CD8-positive, alpha-beta memory T cell (primary cell): ENCODE measurements at regions not wholly inside any gene's neighbourhood (a gene's known extent, or its start where the extent isn't known, plus 50 kb on each side); places are given as distances from the start of the nearest gene placed in this dataset.

Experiments used
- CTCF ChIA-PET: fragments of 350-600 bp; sonication (Branson Sonifier 250); formaldehyde crosslinking; loops from one replicate; lab custom pipeline; 2021; ENCODE audit warnings: antibody characterized with exemption; lab: Charles Lee
- POLR2A ChIA-PET: fragments of 350-600 bp; sonication (Branson Sonifier 250); formaldehyde crosslinking; loops from one replicate; lab custom pipeline; 2021; ENCODE audit warnings: antibody characterized with exemption; lab: Charles Lee
- DNase-seq, 5 donors: peaks; one replicate each; pipeline versions ENCODE4 v3.0.0 to v3.0.0-alpha.2; 2020 to 2022; ENCODE audit warnings: mixed read lengths in 1 of 5
- H3K27ac ChIP-seq: one replicate; pipeline ENCODE4 v1.7.0; 2013; ENCODE audit warnings: low read depth, mild to moderate bottlenecking, low read length, moderate library complexity
- H3K27me3 ChIP-seq: 2 replicates; pipeline ENCODE4 v1.7.0; 2013; ENCODE audit warnings: low read length, mild to moderate bottlenecking; ENCODE audit not compliant: insufficient read depth, poor library complexity, severe bottlenecking
- H3K36me3 ChIP-seq: 2 replicates; pipeline ENCODE4 v1.7.0; 2013; ENCODE audit warnings: mild to moderate bottlenecking, low read length, moderate library complexity; ENCODE audit not compliant: insufficient read depth
- H3K4me1 ChIP-seq: 2 replicates; pipeline ENCODE4 v1.7.0; 2013; ENCODE audit warnings: mild to moderate bottlenecking, low read length, moderate library complexity; ENCODE audit not compliant: insufficient read depth
- H3K4me3 ChIP-seq: 2 replicates; pipeline ENCODE4 v1.7.0; 2013; ENCODE audit warnings: mild to moderate bottlenecking, low read length
- H3K9me3 ChIP-seq: 2 replicates; pipeline ENCODE4 v1.7.0; 2013; ENCODE audit warnings: mild to moderate bottlenecking, low read length
- H3K27ac Mint-ChIP-seq, 8 donors: one replicate each; pipeline ENCODE4 v1.8.0; 2020 to 2021; ENCODE audit warnings: mixed read lengths in 8 of 8, mild to moderate bottlenecking in 6 of 8, inconsistent platforms in 3 of 8, moderate library complexity in 3 of 8
- H3K27me3 Mint-ChIP-seq, 2 donors: one replicate each; pipeline ENCODE4 v1.8.0; 2020 to 2021; ENCODE audit warnings: mixed read lengths in 2 of 2, mild to moderate bottlenecking in 1 of 2, moderate library complexity in 1 of 2
- H3K36me3 Mint-ChIP-seq, 3 donors: one replicate each; pipeline ENCODE4 v1.8.0; 2020 to 2021; ENCODE audit warnings: mixed read lengths in 3 of 3, inconsistent platforms in 1 of 3, mild to moderate bottlenecking in 1 of 3
- H3K4me1 Mint-ChIP-seq, 3 donors: one replicate each; pipeline ENCODE4 v1.8.0; 2020 to 2021; ENCODE audit warnings: mixed read lengths in 3 of 3, inconsistent platforms in 1 of 3, mild to moderate bottlenecking in 1 of 3
- H3K4me3 Mint-ChIP-seq, 7 donors: one replicate each; pipeline ENCODE4 v1.8.0; 2020 to 2021; ENCODE audit warnings: mixed read lengths in 7 of 7, mild to moderate bottlenecking in 6 of 7, moderate library complexity in 4 of 7, inconsistent platforms in 2 of 7
- H3K9me3 Mint-ChIP-seq, 5 donors: one replicate each; pipeline ENCODE4 v1.8.0; 2020 to 2022; ENCODE audit warnings: mixed read lengths in 5 of 5, mild to moderate bottlenecking in 3 of 5, moderate library complexity in 2 of 5, inconsistent platforms in 1 of 5

- CTCF ChIA-PET: no interaction called here
- no peak overlapping the region for H3K4me3 Mint-ChIP-seq
- no peaks in the 10 kb centered on the region for H3K27me3 ChIP-seq
Measured at GRCh38 chr2:41959760-41960159, 88.1 kb upstream of the PKDCC start.

GRCh38 chr2:41962922-41963622 lies 84.7 kb upstream of the PKDCC start:
- POLR2A ChIA-PET: no interaction called here
- no peak for DNase-seq
- no peaks in the 10 kb centered on the region for H3K27me3 ChIP-seq
- Mint-ChIP-seq H3K27ac (no peak overlapping the region), H3K27me3 (peaks cover 5 to 6% of the 10 kb centered on the region in 2 donors), H3K4me1 (peaks cover 5 to 6% (median 5%) of the 10 kb centered on the region in 3 donors), H3K9me3 (no peaks in the 10 kb centered on the region), H3K36me3 (no peaks in the 10 kb centered on the region), H3K4me3 (no peak overlapping the region)
- no peaks in the 10 kb centered on the region for H3K36me3 ChIP-seq
- CTCF ChIA-PET: no interaction called here
- no peak overlapping the region for H3K4me3 ChIP-seq
- H3K27ac ChIP-seq: no peak overlapping the region
- no peaks in the 10 kb centered on the region for H3K4me1 ChIP-seq
- H3K9me3 ChIP-seq: no peaks in the 10 kb centered on the region

More at GRCh38 chr2:41959760-41960159, 88.1 kb upstream of the PKDCC start:
- peaks cover 3 to 7% of the 10 kb centered on the region in 2 donors for H3K27me3 Mint-ChIP-seq
- POLR2A ChIA-PET: no interaction called here
- Histone ChIP-seq H3K36me3 (no peaks in the 10 kb centered on the region), H3K9me3 (no peaks in the 10 kb centered on the region), H3K4me3 (no peak overlapping the region), H3K27ac (no peak overlapping the region), H3K4me1 (no peaks in the 10 kb centered on the region)
- no peak overlapping the region for H3K27ac Mint-ChIP-seq
- H3K4me1 Mint-ChIP-seq: no peaks in the 10 kb centered on the region
- no peaks in the 10 kb centered on the region for H3K9me3 Mint-ChIP-seq
- no peaks in the 10 kb centered on the region for H3K36me3 Mint-ChIP-seq
- no peak for DNase-seq

- H3K36me3 ChIP-seq: no peaks in the 10 kb centered on the region
- no peaks in the 10 kb centered on the region for H3K27me3 ChIP-seq
Measured at GRCh38 chr2:41963661-41964525, 83.9 kb upstream of the PKDCC start.

GRCh38 chr2:41965173-41965908 lies 82.5 kb upstream of the PKDCC start:
- Mint-ChIP-seq H3K27me3 (peaks cover 5 to 10% of the 10 kb centered on the region in 2 donors), H3K9me3 (no peaks in the 10 kb centered on the region), H3K4me3 (no peak overlapping the region), H3K27ac (peak overlapping the region in 3 of 8 donors; percentile 12 to 51 (median 51)), H3K4me1 (peaks cover 5 to 6% (median 5%) of the 10 kb centered on the region in 3 donors), H3K36me3 (no peaks in the 10 kb centered on the region)
- DNase-seq: no peak
- H3K4me3 ChIP-seq: no peak overlapping the region
- CTCF ChIA-PET: no interaction called here
- no peaks in the 10 kb centered on the region for H3K4me1 ChIP-seq
- no peaks in the 10 kb centered on the region for H3K9me3 ChIP-seq
- no peaks in the 10 kb centered on the region for H3K36me3 ChIP-seq
- POLR2A ChIA-PET: no interaction called here
- no peaks in the 10 kb centered on the region for H3K27me3 ChIP-seq
- H3K27ac ChIP-seq: no peak overlapping the region

More at GRCh38 chr2:41963661-41964525, 83.9 kb upstream of the PKDCC start:
- H3K9me3 Mint-ChIP-seq: no peaks in the 10 kb centered on the region
- H3K4me1 ChIP-seq: no peaks in the 10 kb centered on the region
- H3K4me1 Mint-ChIP-seq: peaks cover 5 to 6% (median 5%) of the 10 kb centered on the region in 3 donors
- CTCF ChIA-PET: no interaction called here
- H3K4me3 Mint-ChIP-seq: no peak overlapping the region
- no peak overlapping the region for H3K27ac ChIP-seq
- DNase-seq: no peak
- H3K36me3 Mint-ChIP-seq: no peaks in the 10 kb centered on the region
- peaks cover 5 to 8% of the 10 kb centered on the region in 2 donors for H3K27me3 Mint-ChIP-seq
- H3K4me3 ChIP-seq: no peak overlapping the region
- no peak overlapping the region for H3K27ac Mint-ChIP-seq
- no peaks in the 10 kb centered on the region for H3K9me3 ChIP-seq
- POLR2A ChIA-PET: no interaction called here

GRCh38 chr2:41965909-41966295 lies 81.9 kb upstream of the PKDCC start:
- H3K4me1 Mint-ChIP-seq: peaks cover 5 to 6% (median 5%) of the 10 kb centered on the region in 3 donors
- DNase-seq: no peak
- Histone ChIP-seq H3K27ac (no peak overlapping the region), H3K36me3 (no peaks in the 10 kb centered on the region), H3K9me3 (no peaks in the 10 kb centered on the region), H3K27me3 (no peaks in the 10 kb centered on the region), H3K4me3 (no peak overlapping the region), H3K4me1 (no peaks in the 10 kb centered on the region)
- H3K4me3 Mint-ChIP-seq: no peak overlapping the region
- ChIA-PET POLR2A (no interaction called here), CTCF (no interaction called here)
- peaks cover 5 to 13% of the 10 kb centered on the region in 2 donors for H3K27me3 Mint-ChIP-seq
- no peaks in the 10 kb centered on the region for H3K36me3 Mint-ChIP-seq
- H3K27ac Mint-ChIP-seq: peak overlapping the region in 1 of 8 donors; percentile 51
- no peaks in the 10 kb centered on the region for H3K9me3 Mint-ChIP-seq

- ChIA-PET POLR2A (no interaction called here), CTCF (no interaction called here)
Measured at GRCh38 chr2:41966431-41966893, 81.4 kb upstream of the PKDCC start.

GRCh38 chr2:41966920-41967319 lies 80.9 kb upstream of the PKDCC start:
- H3K9me3 ChIP-seq: no peaks in the 10 kb centered on the region
- no peak overlapping the region for H3K4me3 ChIP-seq
- CTCF ChIA-PET: no interaction called here
- POLR2A ChIA-PET: no interaction called here
- no peaks in the 10 kb centered on the region for H3K27me3 ChIP-seq
- peak overlapping the region in 1 of 8 donors; percentile 80 for H3K27ac Mint-ChIP-seq
- peaks cover 5 to 16% of the 10 kb centered on the region in 2 donors for H3K27me3 Mint-ChIP-seq
- H3K36me3 Mint-ChIP-seq: no peaks in the 10 kb centered on the region
- no peaks in the 10 kb centered on the region for H3K36me3 ChIP-seq
- H3K9me3 Mint-ChIP-seq: no peaks in the 10 kb centered on the region
- no peak overlapping the region for H3K27ac ChIP-seq
- no peaks in the 10 kb centered on the region for H3K4me1 ChIP-seq
- DNase-seq: no peak
- H3K4me3 Mint-ChIP-seq: no peak overlapping the region
- H3K4me1 Mint-ChIP-seq: peaks cover 5 to 6% (median 5%) of the 10 kb centered on the region in 3 donors

More at GRCh38 chr2:41966431-41966893, 81.4 kb upstream of the PKDCC start:
- no peaks in the 10 kb centered on the region for H3K9me3 ChIP-seq
- DNase-seq: no peak
- Mint-ChIP-seq H3K4me3 (no peak overlapping the region), H3K9me3 (no peaks in the 10 kb centered on the region), H3K27me3 (peaks cover 5 to 16% of the 10 kb centered on the region in 2 donors), H3K27ac (no peak overlapping the region), H3K4me1 (peaks cover 5 to 6% (median 5%) of the 10 kb centered on the region in 3 donors), H3K36me3 (no peaks in the 10 kb centered on the region)
- H3K27me3 ChIP-seq: no peaks in the 10 kb centered on the region
- H3K36me3 ChIP-seq: no peaks in the 10 kb centered on the region
- no peak overlapping the region for H3K4me3 ChIP-seq
- no peak overlapping the region for H3K27ac ChIP-seq
- H3K4me1 ChIP-seq: no peaks in the 10 kb centered on the region
